Inferior parietal cortex (tissue), 1 donor: ENCODE measurements at regions not wholly inside any gene's neighbourhood (a gene's known extent, or its start where the extent isn't known, plus 50 kb on each side); places are given as distances from the start of the nearest gene placed in this dataset.
"Not testable (repeated sequence)": the region's sequence is repeated elsewhere in the genome, so short reads cannot be mapped to it uniquely, and the experiment has no call there.

Source experiments
- DNase-seq: peaks from one replicate; pipeline ENCODE4 v3.0.0-alpha.2; 2016; ENCODE audit errors: extremely low spot score

DNA sequence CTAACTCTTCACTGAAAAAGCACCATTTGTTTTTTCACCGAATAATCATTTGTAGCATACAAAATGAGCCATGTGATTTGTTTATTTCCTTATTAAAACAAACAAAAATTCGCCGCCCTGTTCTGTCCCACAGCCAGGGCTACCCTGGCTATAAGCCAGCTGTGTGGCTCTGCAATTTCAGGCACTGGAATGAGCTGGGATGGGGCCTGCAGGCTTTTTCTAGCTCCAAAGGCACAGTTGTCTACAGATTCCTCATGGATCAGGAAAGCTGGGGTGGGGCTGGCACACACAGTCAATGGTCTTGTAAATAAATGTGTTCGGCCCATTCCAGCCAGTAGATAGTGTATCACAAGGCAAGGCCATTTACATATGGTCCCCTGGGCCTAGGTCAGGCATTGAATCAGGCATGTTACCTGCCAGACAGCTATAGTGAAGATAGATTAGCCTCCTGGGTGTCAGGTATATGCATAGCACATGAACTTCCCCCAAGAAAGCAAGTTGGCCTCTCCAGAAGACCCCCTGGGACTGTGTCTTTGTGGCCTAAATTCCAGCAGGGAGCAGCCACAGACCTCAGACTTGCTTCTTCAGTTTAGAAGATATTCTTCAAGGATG lies 608.9 kb downstream of the MAFB start:
- no peak for DNase-seq

DNA sequence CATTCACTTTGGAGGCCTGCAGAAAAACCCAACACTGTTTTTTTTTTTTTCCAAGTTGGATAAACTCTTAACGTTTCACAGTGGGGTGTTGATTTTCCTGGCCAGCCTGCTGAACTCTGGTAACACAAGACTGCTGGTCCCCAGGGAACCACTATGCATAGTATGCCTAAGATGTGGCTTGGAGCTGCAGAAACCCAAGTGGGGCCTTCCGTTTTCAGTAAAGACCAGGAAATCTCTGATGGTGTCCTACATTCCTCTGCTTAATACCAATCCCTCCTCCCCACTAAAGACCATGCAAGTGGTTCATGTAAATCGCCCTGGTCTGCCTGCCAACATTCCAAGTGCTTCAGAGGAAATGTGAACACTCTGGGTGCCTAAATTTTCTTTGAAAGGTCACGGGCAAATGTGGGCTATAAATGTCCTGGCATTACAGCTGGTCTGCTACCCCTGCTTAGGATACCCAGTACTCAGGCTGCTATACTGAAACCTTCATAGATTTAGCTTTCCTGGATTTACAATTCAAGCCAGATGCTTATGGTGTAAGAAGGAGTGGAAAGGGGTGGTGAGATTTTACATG lies 615.4 kb downstream of the MAFB start:
- DNase-seq: no peak

DNA sequence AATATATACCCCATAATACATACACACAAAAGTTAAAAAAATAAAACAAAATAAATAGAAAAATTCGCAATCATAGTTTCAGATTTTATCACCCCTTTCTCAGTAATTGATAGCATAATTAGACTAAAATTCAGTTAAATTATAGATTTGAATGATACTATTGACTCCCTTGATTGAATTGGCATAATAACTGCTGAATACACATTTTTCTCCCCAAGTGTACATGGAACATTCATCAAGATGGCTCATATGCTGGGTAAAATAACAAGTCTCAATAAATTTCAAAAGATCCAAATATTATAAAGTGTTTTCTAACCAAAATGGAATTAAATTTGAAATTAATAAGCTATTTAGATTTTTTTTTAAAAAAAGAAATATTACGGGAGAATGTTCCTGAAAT lies 616.1 kb downstream of the MAFB start:
- no peak for DNase-seq

DNA sequence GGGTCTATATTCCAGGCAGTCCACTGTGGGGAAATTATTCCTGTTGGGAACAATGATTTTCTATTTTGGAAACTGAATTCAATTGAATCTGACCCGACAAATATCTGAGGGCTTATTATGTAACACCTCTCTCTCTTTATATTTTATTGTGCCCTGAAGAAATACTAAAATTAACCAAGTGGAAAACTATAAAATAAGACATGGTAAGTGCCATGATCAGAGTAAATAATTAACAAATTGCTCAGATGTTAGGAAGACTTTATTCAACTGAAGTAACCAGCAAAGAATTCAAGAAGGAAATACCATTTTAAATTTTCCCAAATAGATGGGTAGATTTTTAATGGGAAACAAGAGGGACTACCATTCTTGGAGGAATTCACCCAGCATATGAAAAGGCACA lies 632.9 kb downstream of the MAFB start:
- no peak for DNase-seq

DNA sequence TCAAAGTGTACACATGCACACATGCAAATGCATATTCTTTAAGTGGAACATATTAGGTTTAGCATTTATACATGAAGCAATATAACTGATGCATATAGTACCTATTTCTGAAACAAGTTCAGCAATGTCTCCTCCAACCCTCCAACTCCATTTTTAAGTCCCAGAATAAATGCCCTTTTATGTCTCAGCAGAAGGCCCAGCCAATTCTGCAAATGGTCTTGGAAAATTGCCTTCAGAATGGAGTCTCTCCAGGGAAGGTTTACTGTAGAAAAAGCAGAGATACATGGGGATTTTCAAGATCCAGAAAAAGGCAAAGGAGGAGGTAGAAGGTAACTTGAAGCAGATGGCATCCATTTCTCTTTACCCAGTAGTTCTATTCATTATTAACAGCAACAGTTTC lies 633.3 kb downstream of the MAFB start:
- DNase-seq: no peak

DNA sequence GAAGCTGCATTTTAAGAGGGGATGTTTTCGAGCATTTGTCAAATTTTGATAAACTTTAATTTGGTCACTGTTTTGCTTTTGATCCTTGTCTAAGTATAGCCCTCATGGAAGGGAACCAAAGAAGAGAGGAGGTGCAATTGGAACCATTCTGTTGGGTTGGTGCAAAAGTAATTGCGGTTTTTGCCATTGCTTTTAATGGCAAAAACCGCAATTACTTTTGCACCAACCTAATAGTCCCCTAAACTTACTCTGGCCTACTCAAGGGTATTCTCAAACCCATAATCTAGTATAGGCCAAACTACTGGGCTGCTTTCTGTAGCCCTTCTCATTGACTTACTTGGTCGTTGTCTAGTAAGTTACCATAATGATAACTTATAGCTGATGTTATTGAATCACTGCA lies 634.7 kb downstream of the MAFB start:
- no peak for DNase-seq

DNA sequence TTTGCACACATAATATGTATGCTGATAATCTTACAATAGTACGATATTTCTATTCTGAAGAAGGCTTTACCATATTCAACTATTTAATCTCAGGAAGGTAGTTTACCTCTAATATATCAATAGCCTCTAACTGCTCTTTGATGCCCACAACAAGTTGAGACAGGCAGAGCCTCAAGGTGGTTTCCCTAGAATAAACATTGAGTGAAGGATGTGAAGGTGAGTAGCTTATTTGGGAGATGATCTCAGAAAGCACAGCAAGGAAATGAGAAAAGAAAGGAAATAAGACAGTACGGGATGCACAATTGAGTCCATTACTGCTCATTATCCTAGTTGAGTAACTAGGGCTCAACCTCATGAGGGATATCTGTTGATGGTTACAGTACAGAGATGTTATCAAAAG lies 638.4 kb downstream of the MAFB start:
- DNase-seq: no peak

DNA sequence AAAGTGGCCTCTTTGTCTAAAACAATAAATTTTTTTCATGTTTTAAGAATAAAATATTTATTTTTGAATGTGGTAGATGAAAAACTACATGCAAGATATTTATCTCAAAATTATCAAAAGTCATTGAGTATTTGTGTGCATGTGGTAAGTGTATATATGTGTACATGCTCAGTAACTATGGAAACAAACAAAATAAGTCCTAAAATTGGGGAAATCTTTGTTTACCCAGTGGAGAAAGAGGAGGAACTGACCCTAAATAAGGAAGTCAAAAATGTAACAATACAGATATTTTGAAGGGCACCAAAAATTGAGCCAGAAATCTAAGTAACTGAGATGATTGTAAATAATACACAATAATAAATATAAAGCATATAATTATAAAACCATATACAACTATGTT lies 639.2 kb downstream of the MAFB start:
- DNase-seq: no peak

DNA sequence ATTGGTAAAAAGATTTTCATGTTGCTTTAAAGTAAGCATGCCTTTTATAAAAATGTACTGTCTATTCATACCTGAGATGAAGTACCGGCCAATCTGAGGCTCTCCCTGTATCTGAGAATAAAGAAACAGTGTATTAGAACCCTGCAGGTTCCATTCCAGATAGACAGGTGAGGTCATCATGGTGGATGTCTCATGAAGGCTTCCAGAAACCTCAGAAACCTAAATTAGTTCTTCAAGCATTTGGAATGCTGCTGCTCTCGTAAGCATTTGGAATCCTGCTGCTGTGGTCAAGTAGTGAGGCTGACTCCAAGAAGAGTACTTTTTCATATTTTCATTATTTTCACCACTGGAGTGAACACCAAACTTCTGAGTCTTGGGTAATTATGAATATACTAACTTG lies 642.3 kb downstream of the MAFB start:
- no peak for DNase-seq

DNA sequence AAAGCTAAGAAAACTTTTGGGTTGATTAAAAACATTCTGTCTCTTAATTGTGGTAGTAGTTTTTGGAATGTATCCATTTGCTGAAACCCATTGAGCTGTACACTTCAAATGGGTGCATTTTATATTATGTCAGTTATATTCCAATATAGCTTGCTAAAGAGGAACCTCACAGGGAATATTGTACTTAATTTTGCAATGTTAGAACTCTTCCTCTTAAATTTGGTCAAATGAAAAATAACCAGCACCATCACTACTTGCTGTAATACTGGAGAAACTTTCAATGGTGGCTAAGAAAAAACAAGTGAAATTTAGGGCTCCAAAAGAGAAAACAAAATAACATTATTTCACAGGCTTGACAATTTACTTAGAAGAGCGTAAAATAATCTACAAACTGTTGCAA lies 651.5 kb downstream of the MAFB start:
- DNase-seq: no peak

DNA sequence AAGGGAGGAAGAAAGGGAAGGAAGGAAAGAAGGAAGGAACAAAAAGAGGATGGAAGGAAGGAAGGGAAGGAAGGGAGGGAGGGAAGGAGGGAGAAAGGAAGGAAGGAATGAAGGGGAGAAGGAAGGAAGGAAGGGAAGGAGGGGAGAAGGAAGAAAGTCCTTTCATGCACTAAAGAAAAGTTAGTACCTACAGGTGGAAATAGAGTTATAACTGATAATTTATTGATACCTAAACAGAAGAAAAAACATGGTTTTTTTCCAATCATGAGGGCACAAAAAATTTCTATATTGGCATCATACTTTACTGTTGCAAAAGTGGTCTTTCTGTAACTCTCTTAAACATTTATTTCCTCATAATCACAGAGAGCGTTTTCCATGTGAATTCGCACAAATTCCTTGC lies 659.4 kb downstream of the MAFB start:
- DNase-seq: no peak

DNA sequence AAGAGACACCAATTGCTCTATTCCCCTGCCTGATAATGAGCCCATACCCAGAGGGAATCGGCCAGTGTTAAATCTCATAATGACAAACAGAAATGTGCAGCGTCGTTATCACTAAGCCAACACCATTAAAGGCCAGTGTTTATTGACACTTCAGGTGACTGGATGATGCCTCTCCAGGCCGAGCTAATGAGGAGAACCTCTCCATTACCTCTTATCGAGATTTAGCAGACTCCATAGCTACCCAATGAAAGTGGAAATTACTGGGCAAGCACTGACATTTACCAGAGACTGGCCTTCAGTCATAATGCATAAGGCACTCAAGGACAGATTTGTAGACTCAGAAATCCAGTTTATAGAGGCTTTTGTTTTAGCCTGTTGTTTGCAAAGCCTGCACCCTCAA lies 669.5 kb downstream of the MAFB start:
- DNase-seq: no peak

DNA sequence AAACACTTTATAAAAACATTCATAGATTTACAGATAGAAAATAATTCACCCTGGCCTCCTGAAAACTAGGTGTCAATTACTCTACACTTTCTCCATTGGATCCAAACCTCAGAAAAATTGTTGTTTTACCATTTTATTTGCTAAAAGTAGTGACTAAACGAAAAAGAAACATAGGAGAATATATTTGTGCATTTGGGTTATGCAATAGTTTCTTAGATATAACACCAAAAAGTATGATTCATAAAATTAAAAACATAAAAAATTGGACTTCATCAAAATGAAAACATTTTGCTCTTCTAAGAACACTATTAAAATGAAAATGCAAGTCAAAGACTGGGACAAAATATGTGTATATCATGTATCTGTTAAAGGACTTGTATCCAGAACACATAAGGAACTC lies 671.3 kb downstream of the MAFB start:
- DNase-seq: no peak

DNA sequence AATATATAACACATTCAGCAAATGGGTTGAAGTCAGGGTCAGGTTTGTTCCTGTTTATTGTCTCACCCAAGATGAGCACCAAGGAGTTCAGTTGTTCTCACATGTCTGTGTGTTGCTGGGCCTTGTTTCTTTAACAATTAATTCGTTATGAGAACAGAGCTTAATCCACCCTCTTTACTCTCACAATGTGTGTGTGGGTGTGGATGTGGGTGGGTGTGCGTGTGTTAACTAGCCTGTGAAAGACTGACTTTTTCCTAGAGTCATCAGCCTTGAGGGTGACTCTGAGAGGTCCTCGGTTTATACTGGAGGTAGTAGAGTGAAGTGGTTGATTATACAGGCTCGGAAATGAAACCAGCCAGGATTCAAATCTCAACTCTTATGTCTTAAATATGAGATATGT lies 672.1 kb downstream of the MAFB start:
- no peak for DNase-seq

DNA sequence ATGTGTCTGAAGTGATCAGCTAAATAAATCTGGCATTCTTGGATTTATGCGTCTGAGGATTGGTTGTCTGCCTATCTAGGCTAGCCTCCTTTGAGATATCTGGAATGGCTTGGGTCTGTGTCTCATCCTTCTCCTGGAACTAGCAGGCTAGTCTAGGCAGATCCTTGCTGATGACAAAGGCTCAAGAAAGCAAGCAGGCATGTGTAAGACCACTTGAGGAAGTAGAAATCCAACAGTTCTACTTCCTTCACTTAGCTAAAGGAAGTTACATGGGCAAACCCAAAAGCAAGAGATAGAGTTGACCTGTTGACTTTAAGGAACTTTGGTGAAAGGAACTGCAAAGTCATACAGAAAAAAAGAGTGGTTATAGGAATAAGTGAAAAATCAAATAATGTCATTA lies 672.6 kb downstream of the MAFB start:
- no peak for DNase-seq

DNA sequence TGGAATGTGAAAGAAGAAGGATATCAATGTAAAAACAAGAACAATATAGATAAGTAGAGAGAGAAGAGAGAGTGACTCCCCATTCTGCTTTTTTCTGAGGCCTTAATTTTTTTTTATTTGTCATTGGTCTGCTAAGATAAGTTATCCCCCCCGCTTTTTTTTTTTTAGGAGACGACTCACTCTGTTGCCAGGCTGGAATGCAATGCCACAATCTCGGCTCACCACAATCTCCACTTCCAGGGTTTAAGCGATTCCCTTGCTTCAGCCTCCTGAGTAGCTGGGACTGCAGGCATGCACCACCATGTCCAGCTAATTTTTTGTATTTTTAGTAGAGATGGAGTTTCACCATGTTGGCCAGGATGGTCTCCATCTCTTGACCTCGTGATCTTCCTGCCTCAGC lies 677.0 kb downstream of the MAFB start:
- not testable (repeated sequence) for DNase-seq

DNA sequence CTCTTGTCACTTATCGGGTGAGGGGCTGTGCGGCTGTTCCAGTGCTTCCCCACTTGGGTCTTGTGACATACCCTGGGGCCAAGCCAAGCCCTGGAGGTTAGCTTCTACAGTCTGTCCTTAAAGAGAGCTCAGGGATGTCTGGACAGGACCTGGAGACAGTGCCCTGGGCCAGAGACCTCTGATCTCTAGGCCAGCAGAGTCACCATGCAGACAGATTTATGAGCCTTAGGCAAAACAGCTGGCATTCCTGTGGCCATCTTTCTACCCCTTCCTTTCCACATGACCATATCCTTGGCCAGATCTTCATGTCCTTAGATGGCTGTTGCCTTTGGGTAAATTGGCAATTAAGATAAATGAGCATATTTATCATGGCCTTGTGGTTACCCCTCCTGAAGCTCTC lies 678.6 kb downstream of the MAFB start:
- no peak for DNase-seq

DNA sequence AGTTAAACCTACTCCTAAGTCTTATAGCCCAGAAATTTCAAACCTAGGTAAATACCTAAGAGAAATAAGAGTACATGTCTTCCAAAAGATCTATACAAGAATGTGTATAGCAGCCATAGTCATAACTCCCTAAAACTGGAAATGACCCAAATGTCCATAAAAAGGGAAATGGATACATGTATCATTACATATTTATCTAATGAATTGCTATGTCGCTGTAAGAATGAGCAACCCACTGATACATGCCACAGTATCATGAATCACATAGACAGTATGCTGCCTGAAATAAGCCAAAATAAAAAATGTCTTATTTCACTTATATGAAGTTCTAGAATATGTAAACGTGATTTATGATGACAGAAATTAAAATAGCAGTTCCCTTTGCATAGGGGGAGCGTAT lies 679.5 kb downstream of the MAFB start:
- no peak for DNase-seq

DNA sequence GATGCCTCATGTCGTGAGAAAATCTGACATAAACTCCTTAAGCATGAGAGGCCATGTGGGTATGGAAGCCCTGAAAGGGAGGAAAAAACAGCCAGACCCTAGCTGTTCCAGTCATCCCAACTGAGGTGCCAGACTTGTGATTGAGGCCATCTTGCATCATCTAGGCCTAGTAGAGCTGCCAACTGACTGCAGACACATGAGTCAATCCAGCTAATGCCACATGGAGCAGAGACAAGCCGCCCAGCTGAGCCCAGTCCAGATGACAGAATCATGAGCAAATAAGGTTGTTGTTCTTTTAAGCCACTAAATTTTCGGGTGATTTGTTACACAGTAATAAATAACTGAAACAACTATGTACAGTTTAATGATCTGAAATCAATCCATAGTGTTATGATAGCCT lies 680.9 kb downstream of the MAFB start:
- DNase-seq: no peak

DNA sequence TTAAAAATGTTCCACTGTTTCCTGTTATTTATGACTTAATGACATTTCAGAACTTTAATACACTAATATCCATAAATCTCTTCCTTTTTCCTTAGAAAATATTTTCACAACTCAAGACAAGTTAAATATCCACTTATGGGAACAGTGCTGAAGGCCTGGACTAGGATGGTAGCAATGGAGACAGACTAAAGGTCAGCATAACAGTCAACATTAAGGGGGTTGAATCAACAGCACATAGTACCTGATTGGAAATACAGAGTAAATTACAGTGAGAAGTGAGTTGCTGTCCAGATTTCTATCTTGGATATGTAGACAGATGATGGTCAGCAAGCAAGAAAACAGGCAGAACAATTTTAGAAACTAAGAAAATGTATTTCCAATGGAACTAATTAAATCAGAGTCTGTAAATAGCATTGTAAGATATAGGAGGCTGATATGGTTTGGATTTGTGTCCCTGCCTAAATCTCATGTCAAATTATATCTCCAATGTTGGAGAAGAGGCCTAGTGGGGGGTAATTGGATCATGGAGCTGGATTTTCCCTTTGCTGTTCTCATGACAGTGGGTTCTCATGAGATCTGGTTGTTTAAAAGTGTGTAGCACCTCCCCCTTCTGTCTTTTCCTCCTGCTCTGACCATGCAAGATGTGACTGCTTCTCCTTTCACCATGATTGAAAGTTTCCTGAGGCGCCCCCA lies 682.7 kb downstream of the MAFB start:
- no peak for DNase-seq

DNA sequence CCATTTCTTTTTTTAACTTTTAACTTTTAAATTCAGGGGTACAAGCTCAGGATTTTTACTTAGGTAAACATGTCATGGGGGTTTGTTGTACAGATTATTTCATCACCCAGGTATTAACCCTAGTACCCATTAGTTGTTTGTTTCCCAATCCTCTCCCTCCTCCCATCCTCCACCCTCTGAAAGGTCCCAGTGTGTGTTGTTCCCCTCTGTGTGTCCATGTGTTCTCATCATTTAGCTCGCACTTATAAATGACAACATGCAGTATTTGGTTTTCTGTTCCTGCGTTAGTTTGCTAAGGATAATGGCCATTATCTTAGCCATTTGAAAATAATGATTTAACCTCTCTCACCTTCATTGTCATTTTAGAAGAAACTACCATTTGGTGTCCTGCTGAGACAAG lies 684.9 kb downstream of the MAFB start:
- not testable (repeated sequence) for DNase-seq

DNA sequence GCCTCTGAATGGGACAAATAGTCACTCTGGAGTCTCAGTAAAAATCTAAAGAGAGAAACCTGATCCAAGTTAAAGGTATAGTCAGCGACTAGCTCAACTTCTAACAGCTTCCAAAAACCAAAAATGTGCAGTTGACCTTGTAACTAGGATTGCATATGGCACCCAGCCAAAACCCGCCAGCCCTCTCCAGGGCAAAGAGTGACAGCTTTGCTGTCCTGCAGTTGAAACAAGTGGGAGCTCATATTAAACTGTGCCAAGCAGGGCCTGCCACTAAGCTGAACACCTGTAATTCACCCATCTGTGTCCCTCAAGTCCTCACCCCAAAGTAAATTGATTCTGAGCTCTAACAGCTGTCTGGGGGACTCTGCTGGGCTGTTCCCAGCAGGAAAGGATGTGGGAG lies 695.3 kb downstream of the MAFB start:
- DNase-seq: no peak

DNA sequence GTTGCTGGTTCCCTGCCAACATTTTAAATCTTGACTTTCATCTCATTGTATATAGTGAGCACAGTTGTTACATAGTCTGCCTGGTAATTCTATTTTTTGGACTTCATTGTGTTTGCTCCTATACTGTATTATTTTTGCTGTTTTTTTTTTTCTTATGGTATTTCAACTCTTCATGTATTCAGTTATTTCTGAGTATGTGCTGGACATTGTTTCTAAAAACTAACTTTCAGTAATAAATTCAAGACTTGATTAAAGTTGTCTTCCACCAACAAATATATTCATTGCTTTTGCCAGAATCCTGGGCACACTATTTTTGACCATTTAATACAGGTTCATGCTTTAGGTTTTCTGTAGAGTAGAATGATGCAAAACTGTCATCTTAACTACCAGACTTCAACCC lies 698.3 kb downstream of the MAFB start:
- DNase-seq: no peak

DNA sequence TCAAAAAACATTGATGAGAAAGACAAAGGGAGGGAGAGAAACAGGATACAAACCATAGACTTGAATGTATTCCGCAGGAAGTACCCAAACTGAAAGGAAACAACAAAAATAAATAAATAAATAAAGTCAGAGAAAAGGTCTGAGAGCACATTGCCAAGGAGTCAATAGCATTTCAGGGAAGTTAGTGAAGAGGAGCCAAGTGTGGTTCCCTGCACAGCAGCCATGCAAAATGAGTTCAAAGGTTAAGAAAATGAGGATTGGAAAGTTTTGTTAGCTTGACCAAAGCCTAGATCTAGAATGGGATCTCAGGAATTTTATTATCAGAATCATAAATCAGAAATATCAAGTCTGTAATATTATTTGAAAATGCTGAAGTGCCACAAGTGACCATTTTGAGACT lies 700.0 kb downstream of the MAFB start:
- DNase-seq: no peak
